Fibroblast of the conjunctiva (primary cell): ENCODE measurements at regions not wholly inside any gene's neighbourhood (a gene's known extent, or its start where the extent isn't known, plus 50 kb on each side); places are given as distances from the start of the nearest gene placed in this dataset.
A peak's percentile ranks its signal among the peaks of the same experiment; 100 is the strongest.
"Not testable (repeated sequence)": the region's sequence is repeated elsewhere in the genome, so short reads cannot be mapped to it uniquely, and the experiment has no call there.

Source experiments
- DNase-seq: peaks from one replicate; pipeline ENCODE4 v3.0.0-alpha.2; 2010; ENCODE audit warnings: low read depth

DNA sequence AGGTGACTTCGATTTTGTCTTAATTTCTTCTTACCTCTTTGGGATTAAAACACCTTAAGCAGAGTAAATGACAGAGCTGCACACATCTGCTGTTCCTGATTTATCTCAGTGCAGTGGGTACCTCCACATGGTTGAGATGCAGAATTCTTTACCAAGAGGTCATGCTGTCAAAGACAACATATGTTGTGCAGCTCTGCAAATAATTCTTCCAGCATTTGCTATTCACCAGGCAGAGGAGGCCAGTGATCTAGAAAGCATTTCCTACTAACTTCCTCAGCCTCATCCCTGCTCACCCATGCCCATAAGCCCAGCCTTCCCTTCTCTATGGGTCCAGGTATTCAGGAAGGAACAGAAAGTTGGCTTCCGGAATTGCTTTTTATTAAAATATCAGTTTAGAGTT lies 109.3 kb downstream of the THBS2 start:
- no peak for DNase-seq

DNA sequence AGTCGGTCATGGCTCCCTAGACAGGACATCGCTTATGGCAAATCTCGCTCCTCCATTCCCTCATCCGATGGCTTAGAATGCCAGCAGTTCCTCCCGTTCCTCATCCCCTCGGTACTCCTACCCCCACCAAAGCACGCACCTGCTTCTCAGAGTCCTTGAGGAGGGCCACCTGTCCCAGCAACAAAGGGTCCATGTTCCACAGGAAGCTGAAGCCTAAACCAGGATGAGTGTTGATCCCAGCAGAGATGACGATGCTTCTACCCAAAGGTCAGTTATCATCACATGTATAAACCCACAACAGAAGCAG lies 111.2 kb downstream of the THBS2 start:
- DNase-seq: no peak

DNA sequence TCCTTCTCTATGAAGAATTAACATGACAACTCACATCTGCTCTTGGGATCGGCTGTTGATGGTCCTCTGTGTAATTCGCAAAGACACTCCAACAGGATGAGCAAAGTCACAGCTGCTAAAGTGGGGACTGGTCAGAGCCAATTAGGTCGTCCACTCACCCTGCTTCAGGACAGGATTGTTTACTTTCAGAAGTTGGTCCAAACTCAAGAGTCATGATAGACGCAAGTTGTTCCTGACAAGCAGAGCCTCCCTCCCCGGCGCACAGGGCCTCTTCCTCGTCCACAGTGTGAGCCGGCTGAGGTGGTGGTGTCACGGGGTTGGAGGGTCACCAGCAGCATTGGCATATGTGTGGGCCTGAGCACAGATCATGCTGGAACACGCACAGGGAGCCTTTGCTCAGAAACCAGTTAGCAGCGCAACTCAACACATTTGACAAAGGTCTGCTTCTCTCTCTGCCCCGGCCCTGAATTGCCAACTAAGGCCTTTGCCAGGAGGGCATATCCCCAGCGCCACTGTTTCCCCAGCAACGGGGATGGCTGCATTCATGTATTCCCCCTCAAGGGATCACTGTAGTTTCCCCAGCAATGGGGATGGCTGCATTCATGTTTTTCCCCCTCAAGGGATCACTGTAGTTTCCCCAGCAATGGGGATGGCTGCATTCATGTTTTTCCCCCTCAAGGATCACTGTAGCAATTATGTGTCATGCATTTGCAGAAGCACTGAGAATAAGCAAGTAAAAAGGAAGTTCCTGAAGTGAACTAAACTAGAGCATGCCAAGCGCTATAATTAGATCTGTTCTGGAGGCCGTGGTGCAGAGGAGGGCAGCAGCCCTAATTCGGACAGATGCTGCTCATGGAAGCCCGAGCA lies 111.7 kb downstream of the THBS2 start:
- no peak for DNase-seq

DNA sequence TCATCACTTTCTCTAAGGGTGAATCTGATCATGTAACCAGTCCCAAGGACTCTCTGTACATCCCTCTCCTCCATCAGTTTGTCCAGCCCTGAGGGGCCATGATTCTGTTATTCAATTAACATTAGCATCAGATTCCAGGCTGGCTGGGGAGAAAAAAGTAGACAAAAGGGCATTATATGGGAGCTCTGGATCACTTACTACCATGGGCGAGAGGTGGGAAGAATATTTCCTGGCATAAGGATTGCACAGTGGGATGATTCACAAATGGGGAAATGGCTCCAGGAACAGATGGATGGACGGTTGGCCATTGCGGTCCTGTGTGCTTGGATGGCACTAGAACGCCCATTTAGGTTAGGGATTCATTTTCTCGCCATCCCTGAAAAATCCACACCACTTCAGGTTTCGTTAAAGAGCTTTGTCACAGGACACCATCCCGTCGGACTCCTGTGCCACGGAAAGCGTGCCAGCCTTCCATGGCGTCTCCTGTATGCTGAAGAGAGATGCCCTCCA lies 112.6 kb downstream of the THBS2 start:
- no peak for DNase-seq

DNA sequence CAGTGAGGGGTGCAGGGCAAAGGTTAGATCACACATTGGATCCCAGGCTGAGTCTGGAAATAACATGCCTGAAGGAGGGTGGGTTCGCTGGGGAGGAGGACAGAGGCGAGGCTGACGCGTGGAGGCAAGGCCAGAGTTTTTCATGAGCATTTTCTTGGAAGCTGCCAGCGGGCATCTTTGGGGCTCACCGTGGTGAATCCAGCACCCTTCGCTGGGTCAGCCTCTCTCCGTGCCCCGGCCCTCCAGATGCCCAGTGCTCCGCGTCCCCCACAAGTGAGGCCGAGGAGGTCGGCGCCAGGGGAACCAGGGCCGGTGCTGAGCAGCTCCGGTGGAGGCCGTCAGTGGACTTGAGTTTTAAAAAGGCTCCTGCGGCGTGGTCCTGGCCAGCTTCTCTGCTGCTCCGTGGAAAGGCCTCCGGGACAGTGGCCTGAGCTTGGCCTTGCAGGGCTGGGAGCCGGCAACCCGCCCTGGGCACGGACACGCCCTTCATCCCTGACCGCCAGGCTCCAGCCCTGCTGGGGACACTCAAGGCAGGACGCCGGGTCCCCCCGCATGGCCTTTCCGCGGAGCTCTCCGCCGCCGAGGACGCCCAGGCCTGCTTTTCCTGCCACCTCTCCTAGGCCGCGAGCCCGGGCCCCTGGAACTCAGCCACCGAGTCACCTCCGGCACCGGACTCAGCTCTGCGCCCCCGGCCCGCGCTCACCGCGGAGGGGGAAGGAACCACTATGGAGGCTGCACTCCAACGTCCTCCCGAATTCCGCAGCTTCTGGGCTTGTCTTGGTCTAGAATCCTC lies 114.3 kb downstream of the THBS2 start:
- DNase-seq: no peak

DNA sequence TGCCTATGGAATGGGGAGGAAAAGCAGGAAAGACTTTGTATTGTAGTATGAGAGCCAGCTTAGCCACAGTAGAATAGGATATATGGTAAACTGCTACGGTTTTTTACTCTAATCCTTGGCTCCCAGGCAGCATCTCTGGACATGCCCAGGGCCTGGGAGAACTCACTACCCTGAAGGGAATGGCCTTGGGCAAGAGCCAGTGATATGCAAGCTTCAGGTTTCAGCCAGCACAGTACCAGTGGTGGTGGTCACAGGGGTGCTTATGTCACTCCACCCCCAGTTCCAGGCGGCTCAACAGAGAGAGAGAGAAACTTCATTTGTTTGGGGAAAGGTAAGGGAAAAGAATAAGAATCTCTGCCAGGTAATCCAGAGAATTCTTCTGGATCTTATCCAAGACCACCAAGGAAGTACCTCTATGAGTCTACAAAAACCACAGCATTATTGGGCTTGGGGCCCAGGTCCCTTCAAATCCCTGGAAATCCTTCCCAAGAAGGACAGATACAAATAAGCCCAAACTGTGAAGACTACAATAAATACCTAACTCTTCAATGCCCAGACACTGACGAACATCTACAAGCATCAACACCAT lies 121.2 kb downstream of the THBS2 start:
- no peak for DNase-seq

DNA sequence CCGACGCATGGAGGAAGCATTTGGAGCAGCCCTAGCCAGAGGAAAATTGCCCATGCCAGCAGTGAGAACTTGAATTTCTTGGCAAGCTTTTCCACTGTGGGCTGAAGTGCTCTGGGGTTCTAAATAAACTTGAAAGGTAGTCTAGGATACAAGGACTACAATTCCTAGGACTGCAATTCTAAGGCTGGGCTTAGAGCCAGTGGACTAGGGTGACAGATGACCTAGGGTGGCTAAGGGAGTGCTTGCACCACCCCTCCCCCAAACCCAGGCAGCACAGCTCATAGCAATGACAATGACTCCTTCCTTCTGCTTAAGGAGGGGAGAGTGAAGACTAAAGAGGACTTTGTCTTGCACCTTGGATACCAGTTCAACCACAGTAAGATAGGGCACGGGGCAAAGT lies 122.3 kb downstream of the THBS2 start:
- no peak for DNase-seq

DNA sequence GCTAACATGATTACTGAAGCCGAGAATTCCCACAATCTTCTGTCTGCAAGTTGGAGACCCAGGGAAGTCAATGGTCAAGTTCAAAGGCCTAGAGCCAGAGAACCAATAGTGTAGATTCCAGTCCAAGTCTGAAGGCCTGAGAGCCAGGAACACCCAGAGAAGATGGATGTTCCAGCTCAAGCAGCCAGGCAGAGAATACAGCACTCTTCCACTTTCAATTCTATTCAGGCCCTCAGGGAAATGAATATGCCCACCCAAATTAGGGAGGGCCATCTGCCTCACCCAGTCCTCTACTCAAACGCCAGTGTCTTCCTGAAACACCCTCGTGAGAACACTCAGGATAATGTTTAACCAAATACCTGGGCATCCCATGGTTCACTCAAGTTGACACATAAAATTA lies 123.5 kb downstream of the THBS2 start:
- no peak for DNase-seq

DNA sequence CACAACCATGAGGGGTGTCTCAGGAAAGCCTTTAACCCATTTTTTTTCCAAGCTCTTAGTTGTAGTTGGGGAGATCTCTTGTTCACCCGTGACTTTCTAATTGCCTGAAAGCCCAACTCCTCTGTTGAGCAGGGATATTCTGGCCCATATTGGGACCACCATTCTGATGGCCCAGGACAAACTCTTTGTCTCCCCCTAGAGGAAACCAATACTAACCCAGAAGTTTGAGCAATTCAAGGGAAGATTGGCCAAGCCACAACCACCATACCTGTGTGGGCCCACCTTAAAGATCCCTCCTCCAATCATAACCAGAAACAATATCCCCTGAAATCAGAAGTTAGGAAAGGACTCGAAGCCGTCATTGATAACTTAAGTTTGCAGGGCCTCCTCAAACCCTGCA lies 132.6 kb downstream of the THBS2 start:
- DNase-seq: no peak

DNA sequence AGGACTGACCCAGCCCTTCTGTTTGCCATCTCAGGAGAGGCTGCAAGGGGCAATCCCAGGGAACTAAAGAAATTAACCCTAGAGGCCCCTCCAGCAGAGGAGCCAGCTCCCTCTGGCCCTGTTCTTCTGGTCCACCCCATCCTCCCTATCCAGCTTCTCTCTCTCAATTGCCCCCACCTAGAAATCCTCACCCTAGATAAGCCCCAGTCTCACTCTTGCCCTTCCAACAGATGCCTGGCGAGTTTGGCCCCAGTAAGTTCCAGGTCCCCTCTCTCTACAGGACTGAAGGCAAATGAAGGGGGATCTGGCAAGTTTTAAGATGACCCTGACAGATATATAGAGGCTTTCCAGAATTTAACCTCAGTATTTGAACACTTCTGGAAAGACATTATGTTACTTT lies 134.0 kb downstream of the THBS2 start:
- no peak for DNase-seq

DNA sequence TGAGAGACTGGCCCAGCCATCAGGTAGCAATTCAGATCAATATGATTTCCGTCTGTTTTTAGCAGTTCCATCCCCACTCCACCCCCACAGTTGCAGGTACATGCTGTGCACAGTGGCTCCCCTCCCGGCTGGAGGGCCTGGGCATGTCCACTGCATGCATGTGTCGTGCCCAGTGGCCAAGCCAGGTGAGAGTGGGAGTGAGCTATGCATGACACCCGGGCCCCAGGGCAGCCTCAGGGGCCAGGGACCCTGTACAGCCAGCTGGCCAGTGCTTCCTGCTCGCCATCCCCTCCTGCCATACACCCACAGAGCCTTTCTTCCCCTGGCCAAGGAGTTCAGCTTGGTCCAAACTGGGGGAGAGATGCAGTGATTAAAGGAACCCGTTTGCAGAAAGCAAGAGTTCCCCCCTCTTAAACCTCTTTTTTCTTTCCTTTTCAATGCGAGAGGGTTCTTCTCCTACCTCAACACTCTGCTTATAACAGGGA lies 135.3 kb downstream of the THBS2 start:
- no peak for DNase-seq

DNA sequence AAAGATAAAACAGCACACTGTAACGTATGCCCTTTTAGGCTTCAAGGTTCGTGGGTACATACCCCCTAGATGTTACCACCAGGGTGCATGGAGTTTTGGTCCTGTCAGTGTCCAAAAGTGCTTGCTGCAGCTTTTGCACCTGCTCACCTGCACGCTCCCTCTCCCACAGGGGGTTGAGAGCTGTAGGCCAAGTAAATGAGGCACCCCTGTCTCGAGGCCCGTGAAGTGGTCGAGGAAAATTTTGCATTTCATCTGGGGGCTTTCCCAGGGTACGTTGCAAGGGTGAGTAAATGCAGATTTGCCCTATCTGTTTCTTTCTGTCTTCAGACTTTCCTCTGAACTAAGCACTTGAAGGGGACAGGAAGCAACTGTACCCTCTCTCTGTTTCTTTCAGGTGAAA lies 136.0 kb downstream of the THBS2 start:
- DNase-seq: no peak

DNA sequence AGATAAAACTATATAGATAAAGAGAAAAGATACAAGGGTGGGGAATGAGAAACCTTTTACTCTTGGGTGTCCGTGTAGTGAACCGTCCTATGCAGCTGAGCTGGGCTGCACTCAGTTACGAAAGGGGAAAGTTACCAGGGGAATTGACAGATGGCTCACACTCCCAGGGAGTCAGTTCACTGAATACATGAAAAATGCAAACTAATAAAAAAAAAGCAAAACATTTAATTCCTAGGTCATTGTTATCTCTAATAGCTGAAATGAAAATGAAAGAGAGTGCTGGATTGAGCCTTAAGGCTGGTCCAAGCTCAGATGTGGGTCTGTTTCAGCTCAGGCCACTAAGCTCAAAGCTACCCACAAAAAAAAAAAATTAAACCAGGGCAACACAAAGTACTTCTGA lies 138.0 kb downstream of the THBS2 start:
- DNase-seq: no peak

DNA sequence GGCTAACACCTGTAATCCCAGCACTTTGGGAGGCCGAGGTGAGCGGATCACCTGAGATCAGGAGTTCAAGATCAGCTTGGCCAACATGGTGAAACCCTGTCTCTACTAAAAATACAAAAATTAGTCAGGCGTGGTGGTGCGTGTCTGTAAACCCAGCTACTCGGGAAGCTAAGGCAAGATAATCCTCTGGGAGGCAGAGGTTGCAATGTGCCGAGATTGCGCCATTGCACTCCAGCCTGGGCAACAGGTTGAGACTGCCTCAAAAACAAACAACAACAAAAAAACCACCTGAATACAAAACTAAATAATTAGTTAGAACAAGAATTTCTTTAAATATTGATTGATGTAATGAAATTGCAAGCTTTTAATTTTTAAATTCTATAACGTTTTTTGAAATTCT lies 139.0 kb downstream of the THBS2 start:
- DNase-seq: not testable (repeated sequence)

DNA sequence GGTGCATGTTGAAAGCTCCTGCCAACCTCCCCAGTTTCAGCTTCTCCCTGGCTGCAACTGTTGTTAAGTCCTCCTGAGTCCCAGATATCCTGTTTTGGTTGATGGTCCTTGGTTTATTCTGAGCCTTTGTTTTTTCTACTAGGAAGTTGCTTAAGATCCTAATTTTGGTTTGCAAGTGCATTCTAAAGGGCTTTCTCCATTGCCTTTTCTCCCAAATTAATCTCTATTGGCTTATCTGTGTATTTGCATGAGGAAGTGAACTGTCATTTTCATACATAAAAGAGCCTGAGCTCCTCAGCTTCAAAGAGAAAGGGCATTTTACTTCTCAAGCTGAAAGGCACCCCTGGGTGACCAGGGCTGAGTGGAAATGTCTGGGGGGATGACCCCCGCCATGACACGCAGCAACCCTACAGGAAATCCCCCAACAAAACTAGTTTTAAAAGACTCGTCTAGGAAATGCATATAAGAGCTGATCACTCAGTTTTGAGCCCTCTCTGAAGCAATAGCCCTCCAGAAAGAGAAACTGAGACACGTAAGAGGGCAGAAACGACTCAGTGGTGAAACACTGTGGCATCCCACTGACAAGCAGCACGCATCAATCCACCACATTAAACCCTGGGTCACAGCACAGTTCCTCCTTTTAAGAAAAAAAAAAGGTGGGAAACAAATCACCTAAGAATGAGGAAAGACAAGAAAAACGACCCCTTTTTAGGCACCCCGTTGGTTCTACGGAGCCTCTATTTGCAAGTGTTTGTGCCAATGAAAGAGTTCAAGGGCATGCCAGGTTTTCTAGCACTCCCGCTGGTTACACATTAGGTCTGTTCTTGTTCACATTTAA lies 140.9 kb downstream of the THBS2 start:
- no peak for DNase-seq

DNA sequence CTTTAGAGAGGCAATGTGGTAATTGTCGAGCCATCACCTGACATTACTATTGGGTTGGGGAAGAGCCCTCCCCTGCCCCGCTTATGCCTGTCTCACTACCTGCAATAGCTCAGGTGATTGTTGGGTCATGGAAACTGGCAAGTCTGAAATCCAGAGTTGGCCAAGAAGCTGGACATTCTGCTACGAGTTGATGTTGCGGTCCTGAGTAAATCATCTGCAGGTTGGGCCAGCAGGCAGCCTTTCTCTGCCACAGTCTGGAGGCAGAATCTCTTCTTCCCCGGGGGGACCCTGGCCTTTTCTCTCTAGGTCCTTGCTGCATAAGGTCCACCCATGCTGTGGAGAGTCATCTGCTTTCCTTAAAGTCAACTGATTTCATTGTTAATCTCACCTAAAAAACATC lies 142.4 kb downstream of the THBS2 start:
- DNase-seq: no peak

DNA sequence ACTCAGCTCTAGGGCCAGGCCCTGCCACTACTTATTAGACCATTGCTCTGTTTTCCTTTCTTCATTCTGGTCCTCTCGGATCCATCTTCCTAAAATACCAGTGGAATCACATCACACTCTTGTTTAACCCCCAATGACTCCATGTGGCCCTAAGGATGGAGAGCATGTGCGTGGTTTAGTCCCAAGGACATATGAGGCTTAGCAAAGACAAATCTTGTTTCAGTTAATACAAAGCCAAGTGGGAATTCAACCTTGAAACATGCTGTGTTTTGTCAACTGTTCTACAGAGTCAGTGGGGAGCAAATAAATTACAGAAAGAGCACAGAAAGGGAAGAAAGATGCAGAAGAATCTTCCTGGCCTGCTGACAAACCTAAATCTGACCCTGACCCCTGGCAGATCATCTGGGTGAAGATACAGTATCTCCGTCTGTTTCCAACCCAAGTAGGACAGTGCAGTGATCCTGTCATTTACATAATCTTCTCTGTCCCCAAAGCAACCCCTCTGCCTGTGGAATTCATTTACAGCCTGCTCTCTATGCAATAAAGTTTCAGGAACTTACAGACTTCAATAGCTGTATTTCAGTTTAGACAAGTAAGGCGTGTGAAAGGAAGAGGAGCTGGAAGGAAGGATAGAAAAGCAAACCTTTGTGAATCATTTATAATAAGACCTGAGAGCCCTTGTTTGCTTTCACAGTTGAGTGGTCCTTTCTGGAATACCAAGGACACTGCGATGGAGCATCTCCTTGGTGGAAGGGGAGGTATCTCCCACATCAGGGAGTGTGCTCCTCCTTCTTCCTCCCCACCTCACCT lies 144.0 kb downstream of the THBS2 start:
- no peak for DNase-seq

DNA sequence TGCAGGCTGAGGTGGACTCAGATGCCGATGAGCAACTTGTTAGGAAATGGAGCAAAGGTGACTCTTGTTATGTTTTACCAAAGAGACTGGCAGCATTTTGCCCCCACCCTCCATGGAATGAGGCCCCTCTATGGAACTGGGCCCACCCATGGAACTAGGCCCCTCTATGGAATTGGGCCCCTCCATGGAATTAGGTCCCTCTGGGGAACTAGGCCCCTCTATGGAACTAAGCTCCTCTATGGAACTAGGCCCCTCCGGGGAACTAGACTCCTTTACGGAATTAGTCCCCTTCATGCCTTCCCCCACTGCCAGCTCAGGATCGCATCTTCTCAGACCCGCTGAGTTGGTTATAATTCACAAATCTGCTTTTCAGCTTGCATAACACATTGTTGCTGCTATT lies 144.9 kb downstream of the THBS2 start:
- DNase-seq: no peak

DNA sequence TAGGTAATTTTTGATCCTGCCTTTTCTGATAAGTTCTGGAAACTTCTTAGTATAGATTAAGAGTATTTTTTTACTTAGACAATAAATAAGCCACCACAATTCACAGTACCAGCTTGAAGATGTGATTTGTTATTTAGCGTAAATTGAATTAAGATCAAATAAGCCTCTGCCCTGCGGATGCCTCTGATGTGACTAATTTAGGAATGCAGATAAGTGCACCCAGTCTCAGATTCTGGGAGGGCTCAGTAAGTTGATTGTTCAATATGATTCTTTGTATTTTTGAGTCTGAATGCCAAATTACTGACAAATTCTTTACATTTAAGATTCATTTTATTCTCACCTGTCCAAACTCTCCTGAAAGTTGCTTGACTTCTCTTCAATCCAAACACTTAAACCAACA lies 147.5 kb downstream of the THBS2 start:
- DNase-seq: no peak

DNA sequence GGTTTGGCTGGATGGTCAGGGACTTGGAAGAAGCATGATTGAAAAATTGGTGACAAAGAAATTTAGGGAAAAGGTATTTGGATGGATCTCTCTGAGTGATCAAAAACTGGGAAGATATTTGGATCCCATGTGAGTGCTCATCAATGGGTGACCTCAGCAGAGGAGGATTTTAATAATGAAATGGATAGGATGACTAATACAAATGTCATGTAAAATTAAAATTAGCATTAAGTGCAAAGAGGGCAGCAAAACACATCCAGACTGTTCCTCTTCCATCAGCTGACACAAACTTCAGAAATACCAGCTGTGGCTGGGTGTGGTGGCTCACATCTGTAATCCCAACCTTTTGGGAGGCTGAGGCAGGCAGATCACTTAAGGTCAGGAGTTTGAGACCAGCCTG lies 151.7 kb downstream of the THBS2 start:
- peak; percentile 30 for DNase-seq
